22Rv1 (cell line): ENCODE measurements at regions not wholly inside any gene's neighbourhood (a gene's known extent, or its start where the extent isn't known, plus 50 kb on each side); places are given as distances from the start of the nearest gene placed in this dataset.

ENCODE experiments used
- H3K27ac ChIP-seq: fragments of 450-650 bp; 2 replicates; pipeline ENCODE4 v1.5.1; 2017
- ZFX ChIP-seq: fragments of 450-650 bp; IDR thresholded peaks from 2 replicates; pipeline ENCODE4 v1.6.1; 2017; ENCODE audit warnings: antibody characterized with exemption, borderline replicate concordance
- TF ChIP-seq, protein P1 (sequence below): fragments of 450-650 bp; IDR thresholded peaks from 2 replicates; pipeline ENCODE4 v1.5.1; 2017; ENCODE audit warnings: mild to moderate bottlenecking

GRCh38 chr11:101692980-101693379, 109.2 kb upstream of the TRPC6 start:
- H3K27ac ChIP-seq, result no peak overlapping the region
- no peak for TF ChIP-seq ZFX
- TF ChIP-seq, protein P1, sequence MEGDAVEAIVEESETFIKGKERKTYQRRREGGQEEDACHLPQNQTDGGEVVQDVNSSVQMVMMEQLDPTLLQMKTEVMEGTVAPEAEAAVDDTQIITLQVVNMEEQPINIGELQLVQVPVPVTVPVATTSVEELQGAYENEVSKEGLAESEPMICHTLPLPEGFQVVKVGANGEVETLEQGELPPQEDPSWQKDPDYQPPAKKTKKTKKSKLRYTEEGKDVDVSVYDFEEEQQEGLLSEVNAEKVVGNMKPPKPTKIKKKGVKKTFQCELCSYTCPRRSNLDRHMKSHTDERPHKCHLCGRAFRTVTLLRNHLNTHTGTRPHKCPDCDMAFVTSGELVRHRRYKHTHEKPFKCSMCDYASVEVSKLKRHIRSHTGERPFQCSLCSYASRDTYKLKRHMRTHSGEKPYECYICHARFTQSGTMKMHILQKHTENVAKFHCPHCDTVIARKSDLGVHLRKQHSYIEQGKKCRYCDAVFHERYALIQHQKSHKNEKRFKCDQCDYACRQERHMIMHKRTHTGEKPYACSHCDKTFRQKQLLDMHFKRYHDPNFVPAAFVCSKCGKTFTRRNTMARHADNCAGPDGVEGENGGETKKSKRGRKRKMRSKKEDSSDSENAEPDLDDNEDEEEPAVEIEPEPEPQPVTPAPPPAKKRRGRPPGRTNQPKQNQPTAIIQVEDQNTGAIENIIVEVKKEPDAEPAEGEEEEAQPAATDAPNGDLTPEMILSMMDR, result no peak

GRCh38 chr11:101686514-101686913, 102.7 kb upstream of the TRPC6 start:
- H3K27ac ChIP-seq, result no peak overlapping the region
- TF ChIP-seq, protein P1, result no peak
- TF ChIP-seq ZFX, result no peak

DNA sequence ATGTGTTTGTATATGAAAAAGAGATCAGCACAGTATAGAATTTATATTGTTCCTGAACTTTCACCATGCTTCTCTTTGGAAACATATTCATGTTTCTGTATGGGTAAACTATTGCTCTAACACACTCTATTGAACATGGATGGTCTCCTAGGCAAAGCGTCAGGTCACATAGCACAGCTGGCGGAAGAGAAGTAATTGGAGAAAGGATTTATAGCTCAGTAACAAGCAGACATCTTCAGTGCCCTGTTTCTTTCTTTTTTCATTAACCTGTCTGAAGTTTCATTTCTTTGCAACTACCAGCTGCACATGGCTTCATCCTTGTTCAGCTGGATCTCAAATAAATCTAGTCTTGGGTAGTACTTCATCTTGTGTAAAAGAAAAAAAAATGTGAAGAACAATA, 84.4 kb upstream of the TRPC6 start:
- H3K27ac ChIP-seq, result no peak overlapping the region
- TF ChIP-seq, protein P1, result no peak
- TF ChIP-seq ZFX, result no peak

DNA sequence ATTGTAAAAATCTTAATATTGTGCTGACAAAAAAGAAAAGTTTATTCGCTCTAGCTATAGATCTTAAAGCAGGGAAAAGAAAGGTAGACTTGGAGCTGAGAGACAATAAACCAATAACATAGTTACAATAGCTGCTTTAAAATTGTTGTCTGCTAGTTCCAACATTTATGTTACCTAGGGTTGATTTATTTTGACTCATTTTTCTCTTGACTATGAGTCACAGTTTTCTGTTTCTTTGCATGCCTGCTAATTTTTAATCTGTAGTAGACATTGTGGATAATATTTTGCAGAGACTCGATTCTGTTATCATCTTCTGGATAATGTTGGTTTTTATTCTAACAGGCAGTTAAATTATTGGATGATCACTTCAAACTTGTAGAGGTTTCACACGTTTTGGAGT, 83.1 kb upstream of the TRPC6 start:
- no peak overlapping the region for H3K27ac ChIP-seq
- TF ChIP-seq, protein P1, result no peak
- TF ChIP-seq ZFX, result no peak

DNA sequence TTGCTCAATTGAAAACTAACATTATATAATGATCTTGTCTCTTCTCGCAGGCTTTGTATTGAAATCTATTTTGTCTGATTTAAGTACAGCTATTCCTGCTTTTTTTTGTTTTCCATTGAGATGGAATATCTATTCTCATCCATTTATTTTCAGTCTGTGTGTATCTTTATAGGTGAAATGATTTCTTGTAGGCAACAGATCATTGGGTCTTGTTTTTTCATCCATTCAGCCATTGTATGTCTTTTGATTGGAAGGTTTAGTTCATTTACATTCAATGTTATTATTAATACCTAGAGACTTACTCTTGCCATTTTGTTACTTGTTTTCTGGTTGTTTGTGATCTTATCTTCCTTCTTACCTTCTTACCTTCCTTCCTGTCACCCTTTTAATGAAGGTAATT, 77.8 kb upstream of the TRPC6 start:
- TF ChIP-seq, protein P1, result no peak
- H3K27ac ChIP-seq, result no peak overlapping the region
